Iris pigment epithelial cell (primary cell): ENCODE measurements at regions not wholly inside any gene's neighbourhood (a gene's known extent, or its start where the extent isn't known, plus 50 kb on each side); places are given as distances from the start of the nearest gene placed in this dataset.
A peak's percentile ranks its signal among the peaks of the same experiment; 100 is the strongest.
"Not testable (repeated sequence)": the region's sequence is repeated elsewhere in the genome, so short reads cannot be mapped to it uniquely, and the experiment has no call there.

Source experiments
- DNase-seq: peaks from one replicate; pipeline ENCODE4 v3.0.0-alpha.2; 2011; ENCODE audit warnings: low read depth

DNA sequence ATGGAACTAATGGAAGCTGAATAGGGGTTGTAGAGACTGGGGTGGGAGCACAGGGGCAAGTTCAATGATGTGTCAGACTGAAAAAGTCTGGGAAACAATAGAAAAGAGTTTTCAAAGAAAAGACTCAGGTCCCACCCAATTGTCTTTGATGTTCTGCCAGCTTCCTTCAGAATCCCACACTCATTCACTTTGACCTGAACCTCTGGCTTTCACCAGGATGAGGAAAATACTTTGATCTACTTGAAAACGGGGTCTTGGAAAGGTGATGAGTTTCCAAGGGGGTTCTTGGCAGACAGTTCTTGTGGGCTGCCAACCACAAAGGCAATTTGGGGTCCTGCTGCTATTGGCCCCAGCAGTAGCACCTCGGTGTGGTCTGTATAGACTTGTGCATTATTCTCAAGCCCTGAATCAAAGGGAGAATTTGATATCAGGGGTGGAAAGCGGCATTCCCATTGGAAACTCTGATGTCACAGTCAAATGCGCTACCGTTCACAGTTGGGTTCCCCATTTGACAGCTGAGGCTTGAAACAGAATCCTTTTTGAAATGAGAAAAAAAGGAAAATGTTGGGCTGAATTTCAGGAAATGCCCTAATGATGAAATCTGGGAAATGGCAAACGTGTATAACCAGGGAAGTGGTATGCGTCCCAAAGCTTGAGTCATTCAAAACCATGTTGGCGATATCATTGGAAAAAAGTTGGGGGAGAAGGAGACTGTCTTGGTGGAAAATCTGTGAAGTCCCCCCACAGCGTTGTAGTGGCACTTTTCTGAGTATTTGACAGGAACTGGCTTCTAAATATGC lies 229.2 kb upstream of the LRTM1 start:
- peak; percentile 22 for DNase-seq

DNA sequence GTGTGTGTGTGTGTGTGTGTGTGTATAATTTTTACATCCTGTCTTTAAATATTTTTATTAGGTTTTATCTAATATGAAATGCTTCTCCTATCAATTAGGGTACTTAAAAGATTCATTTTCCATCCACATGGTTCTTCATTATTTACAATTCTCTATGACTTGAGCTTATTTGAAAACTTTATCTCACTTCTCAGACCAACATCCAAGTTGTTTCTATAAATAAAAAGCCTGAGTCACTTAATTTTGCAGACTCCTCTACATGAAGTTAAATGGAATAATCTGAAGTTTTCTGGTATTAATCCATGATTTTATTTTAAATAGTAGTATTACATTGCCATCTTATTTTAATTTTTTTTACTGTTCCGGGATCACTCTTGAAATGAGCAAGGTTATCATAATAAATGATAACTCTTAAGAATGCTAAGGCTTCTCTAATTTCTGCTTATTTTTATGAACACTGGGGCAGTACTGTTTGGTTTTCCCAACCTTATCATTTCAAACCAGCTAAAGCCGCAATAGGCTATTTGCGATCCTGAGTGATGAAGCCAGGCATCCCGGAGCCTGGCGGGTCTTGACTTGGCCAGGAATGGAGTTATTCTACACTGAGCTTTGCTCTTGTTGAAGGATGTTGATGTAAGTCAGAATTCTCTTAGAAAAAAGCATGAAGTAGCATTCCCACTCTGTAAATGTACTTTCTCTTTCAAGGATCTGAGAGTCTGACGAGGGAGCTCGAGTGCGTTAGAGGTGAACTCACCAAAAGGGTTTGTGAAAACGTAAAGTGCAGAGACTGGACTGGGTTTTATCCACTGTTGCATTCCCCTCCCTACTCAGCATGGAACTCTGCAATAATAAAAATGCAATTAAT lies 220.2 kb upstream of the LRTM1 start:
- no peak for DNase-seq

GRCh38 chr3:55147406-55147805 lies 219.5 kb upstream of the LRTM1 start:
- DNase-seq = no peak

GRCh38 chr3:55146216-55146615 lies 218.4 kb upstream of the LRTM1 start:
- no peak for DNase-seq

- DNase-seq = peak; percentile 74
These were observed 216.3 kb upstream of the LRTM1 start for GRCh38 chr3:55144015-55144673.

DNA sequence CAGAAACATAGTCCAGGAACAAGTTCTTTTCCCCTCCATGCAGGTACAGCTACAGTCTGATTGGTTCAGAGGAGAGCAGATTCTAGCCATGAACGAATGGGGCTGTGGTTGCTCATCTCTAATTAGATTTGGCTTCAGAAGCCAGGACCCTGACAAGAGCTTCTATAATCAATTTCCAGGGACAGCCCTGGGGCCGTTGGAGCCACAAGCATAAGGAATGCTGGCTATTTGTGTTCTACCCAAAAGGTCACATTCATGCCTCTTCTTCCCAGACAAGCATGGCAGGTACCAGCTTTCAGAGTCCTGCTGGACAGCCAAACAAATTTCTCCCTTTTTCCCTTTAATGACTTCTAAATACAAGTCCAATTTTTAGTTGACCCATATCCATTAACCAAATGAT lies 215.5 kb upstream of the LRTM1 start:
- DNase-seq = no peak

DNA sequence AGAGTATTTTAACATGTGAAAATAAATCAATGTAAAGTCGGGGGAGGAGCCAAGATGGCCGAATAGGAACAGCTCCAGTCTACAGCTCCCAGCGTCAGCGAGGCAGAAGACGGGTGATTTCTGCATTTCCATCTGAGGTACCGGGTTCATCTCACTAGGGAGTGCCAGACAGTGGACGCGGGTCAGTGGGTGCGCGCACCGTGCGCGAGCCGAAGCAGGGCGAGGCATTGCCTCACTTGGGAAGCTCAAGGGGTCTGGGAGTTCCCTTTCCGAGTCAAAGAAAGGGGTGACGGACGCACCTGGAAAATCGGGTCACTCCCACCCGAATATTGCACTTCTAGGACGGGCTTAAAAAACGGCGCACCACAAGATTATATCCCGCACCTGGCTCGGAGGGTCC lies 208.4 kb upstream of the LRTM1 start:
- DNase-seq = not testable (repeated sequence)

DNA sequence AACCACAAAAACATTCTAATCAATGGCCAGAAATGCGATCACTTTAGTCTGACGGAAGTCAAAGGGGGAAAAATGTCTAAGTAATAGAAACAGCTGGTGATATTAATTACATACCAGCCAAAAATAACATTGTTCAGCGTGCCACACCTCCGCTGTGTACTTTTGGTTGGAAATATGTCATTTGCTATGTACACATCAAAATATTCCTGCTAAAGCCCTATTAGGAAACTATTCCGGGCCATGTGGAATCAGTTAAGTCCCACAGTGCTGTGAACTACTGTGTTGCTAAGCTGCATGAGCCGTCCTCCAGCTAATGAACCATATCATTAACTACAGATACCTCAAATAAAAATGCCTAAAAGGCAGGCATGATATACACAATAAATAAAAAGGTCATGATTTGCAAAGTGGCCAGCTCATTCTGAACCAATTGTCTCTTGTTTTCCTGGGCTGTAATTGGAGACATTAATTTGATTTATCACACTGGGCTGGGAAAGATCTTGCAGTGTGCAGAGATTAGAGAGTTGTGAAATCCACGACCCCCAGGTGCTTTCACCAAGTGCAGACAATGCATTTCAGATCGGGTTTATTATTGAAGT lies 200.5 kb upstream of the LRTM1 start:
- peak; percentile 55 for DNase-seq

- no peak for DNase-seq
These were observed 199.7 kb upstream of the LRTM1 start for GRCh38 chr3:55127565-55127964.

- no peak for DNase-seq
These were observed 196.5 kb upstream of the LRTM1 start for GRCh38 chr3:55124371-55124770.
